ENCODE measurements at regions not wholly inside any gene's neighbourhood (a gene's known extent, or its start where the extent isn't known, plus 50 kb on each side); places are given as distances from the start of the nearest gene placed in this dataset.
A peak's percentile ranks its signal among the peaks of the same experiment; 100 is the strongest.

- DNase-seq = peak; percentile 11
Observed at GRCh38 chr14:76924371-76925096, 98.3 kb downstream of the LRRC74A start.

- peak; percentile 32 for DNase-seq
Observed at GRCh38 chr14:76923431-76924370, 97.5 kb downstream of the LRRC74A start.

- DNase-seq = no peak
Observed at GRCh38 chr14:76922584-76922983, 96.4 kb downstream of the LRRC74A start.

- no peak for DNase-seq
Observed at GRCh38 chr14:76922092-76922491, 95.9 kb downstream of the LRRC74A start.

GRCh38 chr14:76921088-76921399, 94.8 kb downstream of the LRRC74A start:
- no peak for DNase-seq

- DNase-seq = peak; percentile 94
Observed at GRCh38 chr14:76920331-76921087, 94.3 kb downstream of the LRRC74A start.

- peak; percentile 95 for DNase-seq
Observed at GRCh38 chr14:76919431-76920330, 93.5 kb downstream of the LRRC74A start.

Data from NCI-H82 (cell line).